A673 (cell line): ENCODE measurements at regions not wholly inside any gene's neighbourhood (a gene's known extent, or its start where the extent isn't known, plus 50 kb on each side); places are given as distances from the start of the nearest gene placed in this dataset.

ENCODE experiments used
- EZH2 ChIP-seq: fragments of 200-600 bp; sonication (generic); IDR thresholded peaks from 2 replicates; pipeline ENCODE4 v1.6.1; 2017; ENCODE audit warnings: borderline replicate concordance, low read depth, mild to moderate bottlenecking, mixed read lengths, antibody characterized with exemption, low read length; ENCODE audit not compliant: poor library complexity, severe bottlenecking
- TF ChIP-seq, protein P1 (sequence below): fragments of 300-800, 200-600 bp; sonication (generic); conservative IDR thresholded peaks from 2 replicates; pipeline ENCODE4 v1.5.1; 2017; ENCODE audit warnings: low read depth, mild to moderate bottlenecking, antibody characterized with exemption, low read length, moderate library complexity, mixed read lengths

GRCh38 chr1:224819861-224820260 lies 109.6 kb upstream of the DNAH14 start:
- TF ChIP-seq, protein P1, sequence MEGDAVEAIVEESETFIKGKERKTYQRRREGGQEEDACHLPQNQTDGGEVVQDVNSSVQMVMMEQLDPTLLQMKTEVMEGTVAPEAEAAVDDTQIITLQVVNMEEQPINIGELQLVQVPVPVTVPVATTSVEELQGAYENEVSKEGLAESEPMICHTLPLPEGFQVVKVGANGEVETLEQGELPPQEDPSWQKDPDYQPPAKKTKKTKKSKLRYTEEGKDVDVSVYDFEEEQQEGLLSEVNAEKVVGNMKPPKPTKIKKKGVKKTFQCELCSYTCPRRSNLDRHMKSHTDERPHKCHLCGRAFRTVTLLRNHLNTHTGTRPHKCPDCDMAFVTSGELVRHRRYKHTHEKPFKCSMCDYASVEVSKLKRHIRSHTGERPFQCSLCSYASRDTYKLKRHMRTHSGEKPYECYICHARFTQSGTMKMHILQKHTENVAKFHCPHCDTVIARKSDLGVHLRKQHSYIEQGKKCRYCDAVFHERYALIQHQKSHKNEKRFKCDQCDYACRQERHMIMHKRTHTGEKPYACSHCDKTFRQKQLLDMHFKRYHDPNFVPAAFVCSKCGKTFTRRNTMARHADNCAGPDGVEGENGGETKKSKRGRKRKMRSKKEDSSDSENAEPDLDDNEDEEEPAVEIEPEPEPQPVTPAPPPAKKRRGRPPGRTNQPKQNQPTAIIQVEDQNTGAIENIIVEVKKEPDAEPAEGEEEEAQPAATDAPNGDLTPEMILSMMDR = no peak
- TF ChIP-seq EZH2 = no peak
